AG04449 (cell line): ENCODE measurements at regions not wholly inside any gene's neighbourhood (a gene's known extent, or its start where the extent isn't known, plus 50 kb on each side); places are given as distances from the start of the nearest gene placed in this dataset.
"Not testable (repeated sequence)": the region's sequence is repeated elsewhere in the genome, so short reads cannot be mapped to it uniquely, and the experiment has no call there.

Experiments used
- CTCF ChIA-PET: fragments of 350-600 bp; formaldehyde crosslinking; extraction: SDS; loops from one replicate; lab custom pipeline; 2021; ENCODE audit warnings: antibody characterized with exemption; lab: Yijun Ruan, JAX
- POLR2A ChIA-PET: fragments of 400-600, 350-600 bp; formaldehyde crosslinking; extraction: SDS; loops from one replicate; lab custom pipeline; 2020; ENCODE audit warnings: antibody characterized with exemption, inconsistent platforms; lab: Yijun Ruan, JAX
- DNase-seq: peaks from one replicate; pipeline ENCODE4 v3.0.0-alpha.2; 2010; ENCODE audit warnings: low read depth, low spot score
- H3K4me3 ChIP-seq: 2 replicates; pipeline ENCODE4 v1.5.1; 2011; ENCODE audit warnings: low read depth, mild to moderate bottlenecking, control low read depth, low read length
- TF ChIP-seq, protein P1 (sequence below): IDR thresholded peaks from one replicate; pipeline ENCODE4 v1.5.1; 2011; ENCODE audit warnings: mild to moderate bottlenecking, moderate library complexity, low read length, control low read depth, inconsistent platforms; ENCODE audit not compliant: insufficient read depth; ENCODE audit errors: missing control alignments

DNA sequence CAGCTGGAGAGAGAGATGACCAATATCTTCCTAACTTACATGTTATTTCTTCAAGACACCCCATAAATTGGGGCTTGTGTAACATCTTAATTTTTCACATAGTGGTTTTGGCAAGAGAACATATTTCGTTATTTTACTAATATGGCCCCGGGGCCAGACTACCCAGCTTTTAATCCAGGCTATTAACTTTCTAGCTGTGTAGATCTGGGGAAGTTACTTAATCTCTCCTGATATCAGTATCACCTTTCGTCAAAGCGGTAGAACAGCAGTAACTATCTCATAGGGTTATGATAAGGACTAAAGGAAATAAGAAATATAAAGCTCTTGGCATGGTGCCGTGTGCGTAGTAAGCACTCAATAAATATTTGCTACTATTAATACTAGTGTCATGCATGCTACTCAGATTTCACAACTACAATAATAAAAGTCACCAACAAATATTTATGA, 71.6 kb upstream of the LYZL1 start:
- POLR2A ChIA-PET, result no interaction called here
- DNase-seq, result no peak
- no peak overlapping the region for H3K4me3 ChIP-seq
- CTCF ChIA-PET, result no interaction called here
- TF ChIP-seq, protein P1, sequence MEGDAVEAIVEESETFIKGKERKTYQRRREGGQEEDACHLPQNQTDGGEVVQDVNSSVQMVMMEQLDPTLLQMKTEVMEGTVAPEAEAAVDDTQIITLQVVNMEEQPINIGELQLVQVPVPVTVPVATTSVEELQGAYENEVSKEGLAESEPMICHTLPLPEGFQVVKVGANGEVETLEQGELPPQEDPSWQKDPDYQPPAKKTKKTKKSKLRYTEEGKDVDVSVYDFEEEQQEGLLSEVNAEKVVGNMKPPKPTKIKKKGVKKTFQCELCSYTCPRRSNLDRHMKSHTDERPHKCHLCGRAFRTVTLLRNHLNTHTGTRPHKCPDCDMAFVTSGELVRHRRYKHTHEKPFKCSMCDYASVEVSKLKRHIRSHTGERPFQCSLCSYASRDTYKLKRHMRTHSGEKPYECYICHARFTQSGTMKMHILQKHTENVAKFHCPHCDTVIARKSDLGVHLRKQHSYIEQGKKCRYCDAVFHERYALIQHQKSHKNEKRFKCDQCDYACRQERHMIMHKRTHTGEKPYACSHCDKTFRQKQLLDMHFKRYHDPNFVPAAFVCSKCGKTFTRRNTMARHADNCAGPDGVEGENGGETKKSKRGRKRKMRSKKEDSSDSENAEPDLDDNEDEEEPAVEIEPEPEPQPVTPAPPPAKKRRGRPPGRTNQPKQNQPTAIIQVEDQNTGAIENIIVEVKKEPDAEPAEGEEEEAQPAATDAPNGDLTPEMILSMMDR, result no peak

GRCh38 chr10:29223326-29223725, 65.5 kb upstream of the LYZL1 start:
- ChIA-PET POLR2A (no interaction called here), CTCF (interaction anchor here (1.3 kb wide), 1 partner anchor 16 kb away, joined by 4 read pairs; no protein-coding TSS in a partner anchor)
- DNase-seq, result no peak
- H3K4me3 ChIP-seq, result no peak overlapping the region
- TF ChIP-seq, protein P1, result no peak

GRCh38 chr10:29224631-29225030, 64.2 kb upstream of the LYZL1 start:
- ChIA-PET POLR2A (no interaction called here), CTCF (no interaction called here)
- no peak for DNase-seq
- TF ChIP-seq, protein P1, result no peak
- H3K4me3 ChIP-seq, result no peak overlapping the region

DNA sequence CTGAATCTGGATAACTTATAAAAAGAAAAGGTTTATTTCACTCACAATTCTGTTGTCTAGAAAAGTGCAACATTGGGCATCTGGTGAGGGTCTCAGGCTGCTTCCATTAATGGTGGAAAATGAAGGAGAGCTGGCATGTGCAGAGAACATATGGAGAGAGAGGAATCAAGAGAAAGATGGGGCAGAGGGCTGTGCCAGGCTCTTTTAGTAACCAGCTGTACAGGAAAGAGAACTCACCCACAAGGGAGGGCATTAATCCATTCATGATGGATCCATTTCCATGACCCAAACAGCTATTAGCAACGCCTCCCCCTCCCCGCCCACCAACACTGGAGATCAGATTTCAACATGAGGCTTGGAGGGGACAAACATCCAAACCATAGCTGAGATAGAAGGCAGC, 61.7 kb upstream of the LYZL1 start:
- ChIA-PET CTCF (interaction anchor here (1.4 kb wide), 1 partner anchor 12 kb away, joined by 6 read pairs; no protein-coding TSS in a partner anchor), POLR2A (no interaction called here)
- DNase-seq, result no peak
- no peak overlapping the region for H3K4me3 ChIP-seq
- TF ChIP-seq, protein P1, result no peak

DNA sequence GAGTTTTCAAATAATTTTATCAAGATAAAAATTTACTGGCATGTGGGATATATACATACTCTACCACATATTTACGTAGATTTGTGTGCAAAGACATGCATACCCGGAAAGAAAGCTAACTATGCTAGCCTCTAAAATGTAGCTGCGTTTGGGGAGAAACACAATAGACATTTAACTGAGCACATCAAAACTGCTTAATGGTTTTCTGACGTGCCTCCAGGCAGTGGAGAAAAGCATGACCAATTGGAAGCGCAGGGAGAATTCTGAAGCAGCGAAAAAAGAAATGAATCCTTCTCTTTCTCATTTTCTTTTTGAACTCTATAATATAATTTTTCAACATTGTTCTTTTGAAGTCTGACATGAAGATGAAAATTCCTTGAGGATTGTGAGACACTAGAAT, 60.3 kb upstream of the LYZL1 start:
- H3K4me3 ChIP-seq, result no peak overlapping the region
- CTCF ChIA-PET, result interaction anchor here (1.1 to 2.4 kb wide), 2 partner anchors 11 to 12 kb away, joined by 4 to 8 read pairs; no protein-coding TSS in a partner anchor
- POLR2A ChIA-PET, result no interaction called here
- TF ChIP-seq, protein P1, result no peak
- no peak for DNase-seq

GRCh38 chr10:29229258-29229705, 59.6 kb upstream of the LYZL1 start:
- POLR2A ChIA-PET, result no interaction called here
- no peak overlapping the region for H3K4me3 ChIP-seq
- CTCF ChIA-PET, result interaction anchor here (2.4 kb wide), 1 partner anchor 11 kb away, joined by 8 read pairs; no protein-coding TSS in a partner anchor
- DNase-seq, result no peak
- TF ChIP-seq, protein P1, result no peak

DNA sequence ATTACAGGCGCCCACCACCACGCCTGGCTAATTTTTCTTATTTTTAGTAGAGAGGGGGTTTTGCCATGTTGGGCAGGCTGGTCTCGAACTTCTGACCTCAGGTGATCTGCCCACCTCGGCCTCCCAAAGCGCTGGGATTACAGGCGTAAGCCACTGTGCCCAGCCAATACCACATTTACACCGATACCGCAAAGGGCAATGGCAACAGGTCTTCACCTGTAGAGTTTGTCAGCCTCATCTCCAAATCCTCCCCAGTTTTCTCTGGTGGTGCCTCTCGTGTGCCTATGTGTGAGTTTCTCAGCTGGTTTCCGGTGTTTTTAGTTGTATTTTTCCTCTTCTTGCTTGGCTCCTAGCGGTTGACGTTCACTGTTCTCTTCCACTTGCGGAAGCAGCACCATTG, 52.0 kb upstream of the LYZL1 start:
- CTCF ChIA-PET, H3K4me3 ChIP-seq, POLR2A ChIA-PET, DNase-seq: not testable (repeated sequence)
